ENCODE measurements at regions not wholly inside any gene's neighbourhood (a gene's known extent, or its start where the extent isn't known, plus 50 kb on each side); places are given as distances from the start of the nearest gene placed in this dataset.
"Not testable (repeated sequence)": the region's sequence is repeated elsewhere in the genome, so short reads cannot be mapped to it uniquely, and the experiment has no call there.

GRCh38 chr2:180891360-180891759 lies 89.0 kb upstream of the UBE2E3 start:
- H3K27me3 ChIP-seq (ENCODE audit: control insufficient read depth, insufficient read depth, low read length) = no peaks in the 10 kb centered on the region

GRCh38 chr2:180890781-180891180 lies 89.6 kb upstream of the UBE2E3 start:
- no peaks in the 10 kb centered on the region for H3K27me3 ChIP-seq (ENCODE audit: control insufficient read depth, insufficient read depth, low read length)
- no peak for DNase-seq (ENCODE audit: low read depth, low spot score)
- H3K4me3 ChIP-seq (ENCODE audit: low read depth, low read length) = no peak overlapping the region
- H3K9me3 ChIP-seq (ENCODE audit: control insufficient read depth, insufficient read depth, low read length) = no peaks in the 10 kb centered on the region
- ChIA-PET POLR2A (no interaction called here), CTCF (no interaction called here)
- H3K27ac ChIP-seq (ENCODE audit: low read depth, low read length) = no peak overlapping the region
- TF ChIP-seq, protein P1, sequence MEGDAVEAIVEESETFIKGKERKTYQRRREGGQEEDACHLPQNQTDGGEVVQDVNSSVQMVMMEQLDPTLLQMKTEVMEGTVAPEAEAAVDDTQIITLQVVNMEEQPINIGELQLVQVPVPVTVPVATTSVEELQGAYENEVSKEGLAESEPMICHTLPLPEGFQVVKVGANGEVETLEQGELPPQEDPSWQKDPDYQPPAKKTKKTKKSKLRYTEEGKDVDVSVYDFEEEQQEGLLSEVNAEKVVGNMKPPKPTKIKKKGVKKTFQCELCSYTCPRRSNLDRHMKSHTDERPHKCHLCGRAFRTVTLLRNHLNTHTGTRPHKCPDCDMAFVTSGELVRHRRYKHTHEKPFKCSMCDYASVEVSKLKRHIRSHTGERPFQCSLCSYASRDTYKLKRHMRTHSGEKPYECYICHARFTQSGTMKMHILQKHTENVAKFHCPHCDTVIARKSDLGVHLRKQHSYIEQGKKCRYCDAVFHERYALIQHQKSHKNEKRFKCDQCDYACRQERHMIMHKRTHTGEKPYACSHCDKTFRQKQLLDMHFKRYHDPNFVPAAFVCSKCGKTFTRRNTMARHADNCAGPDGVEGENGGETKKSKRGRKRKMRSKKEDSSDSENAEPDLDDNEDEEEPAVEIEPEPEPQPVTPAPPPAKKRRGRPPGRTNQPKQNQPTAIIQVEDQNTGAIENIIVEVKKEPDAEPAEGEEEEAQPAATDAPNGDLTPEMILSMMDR (IDR thresholded peaks at IDR 0.05; ENCODE audit: low read depth, low read length) = no peak

More at GRCh38 chr2:180891360-180891759, 89.0 kb upstream of the UBE2E3 start:
- TF ChIP-seq, protein P1 (IDR thresholded peaks at IDR 0.05; ENCODE audit: low read depth, low read length) = no peak
- no peak for DNase-seq (ENCODE audit: low read depth, low spot score)
- H3K27ac ChIP-seq (ENCODE audit: low read depth, low read length) = no peak overlapping the region
- ChIA-PET CTCF (no interaction called here), POLR2A (no interaction called here)
- H3K9me3 ChIP-seq (ENCODE audit: control insufficient read depth, insufficient read depth, low read length) = no peaks in the 10 kb centered on the region
- no peak overlapping the region for H3K4me3 ChIP-seq (ENCODE audit: low read depth, low read length)

- no peak overlapping the region for H3K27ac ChIP-seq (ENCODE audit: low read depth, low read length)
- POLR2A ChIA-PET = no interaction called here
- H3K4me3 ChIP-seq (ENCODE audit: low read depth, low read length) = no peak overlapping the region
- TF ChIP-seq, protein P1 (IDR thresholded peaks at IDR 0.05; ENCODE audit: low read depth, low read length) = no peak
- CTCF ChIA-PET = no interaction called here
- H3K9me3 ChIP-seq (ENCODE audit: control insufficient read depth, insufficient read depth, low read length) = 0 out of 2 replicates have a peak, but pooled peaks cover 3% of the 10 kb centered on the region
- no peaks in the 10 kb centered on the region for H3K27me3 ChIP-seq (ENCODE audit: control insufficient read depth, insufficient read depth, low read length)
- DNase-seq (ENCODE audit: low read depth, low spot score) = no peak
Observed at GRCh38 chr2:180882959-180883358, 97.4 kb upstream of the UBE2E3 start.

- ChIA-PET CTCF (interaction anchor here (0.6 kb wide), 1 partner anchor 11 kb away, joined by 4 read pairs; no protein-coding TSS in a partner anchor), POLR2A (no interaction called here)
- no peak overlapping the region for H3K4me3 ChIP-seq (ENCODE audit: low read depth, low read length)
- H3K27me3 ChIP-seq (ENCODE audit: control insufficient read depth, insufficient read depth, low read length) = no peaks in the 10 kb centered on the region
- no peak overlapping the region for H3K27ac ChIP-seq (ENCODE audit: low read depth, low read length)
- no peak for DNase-seq (ENCODE audit: low read depth, low spot score)
- TF ChIP-seq, protein P1 (IDR thresholded peaks at IDR 0.05; ENCODE audit: low read depth, low read length) = no peak
- H3K9me3 ChIP-seq (ENCODE audit: control insufficient read depth, insufficient read depth, low read length) = no peaks in the 10 kb centered on the region
Observed at GRCh38 chr2:180876506-180876905, 103.9 kb upstream of the UBE2E3 start.

DNA sequence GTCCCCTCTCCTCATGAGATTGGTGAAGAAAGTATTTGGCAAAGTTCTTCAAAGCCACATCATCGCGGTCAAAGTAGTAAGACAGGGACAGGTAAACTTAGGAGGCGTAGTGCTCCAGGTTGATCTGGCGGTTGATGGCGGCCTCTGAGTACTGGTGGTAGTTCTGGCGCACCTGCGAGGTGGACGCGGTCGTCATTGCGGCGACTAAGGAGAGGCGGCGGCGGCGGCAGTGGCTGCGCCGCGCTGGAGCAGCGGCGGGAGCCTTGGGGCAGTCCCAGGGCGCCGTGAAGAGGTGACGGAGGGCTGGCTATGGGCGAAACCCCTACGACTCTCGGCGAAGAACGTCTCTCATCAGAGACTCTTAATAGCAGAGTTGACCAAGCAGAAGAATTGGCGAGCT lies 107.2 kb upstream of the UBE2E3 start:
- Histone ChIP-seq H3K27me3 (ENCODE audit: control insufficient read depth, insufficient read depth, low read length) (no peaks in the 10 kb centered on the region), H3K27ac (ENCODE audit: low read depth, low read length) (no peak overlapping the region), H3K4me3 (ENCODE audit: low read depth, low read length) (no peak overlapping the region), H3K9me3 (ENCODE audit: control insufficient read depth, insufficient read depth, low read length) (no peaks in the 10 kb centered on the region)
- POLR2A ChIA-PET = no interaction called here
- TF ChIP-seq, protein P1 (IDR thresholded peaks at IDR 0.05; ENCODE audit: low read depth, low read length) = no peak
- CTCF ChIA-PET = no interaction called here
- no peak for DNase-seq (ENCODE audit: low read depth, low spot score)

DNA sequence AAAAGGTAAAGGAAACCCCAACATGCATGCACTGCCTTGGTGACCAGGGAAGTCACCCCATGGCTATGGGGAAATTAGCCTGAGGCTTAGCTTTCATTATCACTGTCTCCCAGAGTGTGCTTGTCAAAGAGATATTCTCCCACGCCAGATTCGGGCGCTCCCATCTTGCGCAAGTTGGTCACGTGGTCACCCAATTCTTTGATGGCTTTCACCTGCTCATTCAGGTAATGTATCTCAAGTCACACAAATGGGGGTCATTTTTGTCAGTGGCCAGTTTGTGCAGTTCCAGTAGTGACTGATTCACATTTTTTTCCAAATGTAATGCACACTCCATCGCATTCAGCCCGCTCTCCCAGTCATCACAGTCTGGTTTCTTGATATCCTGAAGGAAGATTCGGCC lies 107.6 kb upstream of the UBE2E3 start:
- CTCF ChIA-PET; H3K4me3 ChIP-seq (ENCODE audit: low read depth, low read length); POLR2A ChIA-PET: not testable (repeated sequence)

More for the DNA sequence above, 107.6 kb upstream of the UBE2E3 start:
- not testable (repeated sequence) for H3K27me3 ChIP-seq (ENCODE audit: control insufficient read depth, insufficient read depth, low read length); H3K27ac ChIP-seq (ENCODE audit: low read depth, low read length); H3K9me3 ChIP-seq (ENCODE audit: control insufficient read depth, insufficient read depth, low read length); DNase-seq (ENCODE audit: low read depth, low spot score)
